MM.1S (cell line): ENCODE measurements at regions not wholly inside any gene's neighbourhood (a gene's known extent, or its start where the extent isn't known, plus 50 kb on each side); places are given as distances from the start of the nearest gene placed in this dataset.

Source experiments
- DNase-seq: peaks from one replicate; pipeline ENCODE4 v3.0.0-alpha.2; 2015
- H2AFZ ChIP-seq: fragments of 300-600 bp; sonication (generic); 2 replicates; pipeline ENCODE4 v1.6.0; 2016; ENCODE audit warnings: antibody characterized with exemption, low read length
- H3F3A ChIP-seq: fragments of 300-600 bp; sonication (generic); 2 replicates; pipeline ENCODE4 v1.6.1; 2016; ENCODE audit warnings: mild to moderate bottlenecking, antibody characterized with exemption, low read length, moderate library complexity, mixed read lengths; ENCODE audit not compliant: insufficient read depth
- H3K27ac ChIP-seq: fragments of 300-600 bp; sonication (generic); 2 replicates; pipeline ENCODE4 v1.5.1; 2016; ENCODE audit warnings: mild to moderate bottlenecking, low read length
- H3K27me3 ChIP-seq: fragments of 300-600 bp; sonication (generic); replicated peaks from 2 replicates; pipeline ENCODE4 v1.6.0; 2016; ENCODE audit warnings: low read length; ENCODE audit not compliant: insufficient read depth
- H3K36me3 ChIP-seq: fragments of 300-600 bp; sonication (generic); replicated peaks from 2 replicates; pipeline ENCODE4 v1.6.1; 2016; ENCODE audit warnings: mild to moderate bottlenecking, low read length, mixed read lengths; ENCODE audit not compliant: insufficient read depth
- H3K4me1 ChIP-seq: fragments of 300-600 bp; sonication (generic); 2 replicates; pipeline ENCODE4 v1.6.1; 2016; ENCODE audit warnings: low read length, mixed read lengths
- H3K4me2 ChIP-seq: fragments of 300-600 bp; sonication (generic); 2 replicates; pipeline ENCODE4 v1.6.0; 2016; ENCODE audit warnings: low read depth, low read length
- H3K4me3 ChIP-seq: fragments of 300-600 bp; sonication (generic); 2 replicates; pipeline ENCODE4 v1.5.1; 2016; ENCODE audit warnings: low read length, mixed read lengths
- H3K79me2 ChIP-seq: fragments of 300-600 bp; sonication (generic); 2 replicates; pipeline ENCODE4 v1.6.1; 2016; ENCODE audit warnings: mixed run types, low read length, mixed read lengths
- H3K9ac ChIP-seq: fragments of 300-600 bp; sonication (generic); 2 replicates; pipeline ENCODE4 v1.6.1; 2016; ENCODE audit warnings: low read length, mixed read lengths
- H3K9me2 ChIP-seq: fragments of 300-600 bp; sonication (generic); replicated peaks from 2 replicates; pipeline ENCODE4 v1.6.1; 2016; ENCODE audit warnings: mild to moderate bottlenecking, low read length, mixed read lengths; ENCODE audit not compliant: insufficient read depth
- H3K9me3 ChIP-seq: fragments of 300-600 bp; sonication (generic); replicated peaks from 2 replicates; pipeline ENCODE4 v1.6.1; 2016; ENCODE audit warnings: mild to moderate bottlenecking, low read length, mixed read lengths; ENCODE audit not compliant: insufficient read depth
- H4K20me1 ChIP-seq: fragments of 300-600 bp; sonication (generic); 2 replicates; pipeline ENCODE4 v1.6.1; 2016; ENCODE audit warnings: mild to moderate bottlenecking, low read length, moderate library complexity, mixed read lengths; ENCODE audit not compliant: insufficient read depth
- CTCF ChIP-seq: fragments of 300-600 bp; sonication (generic); IDR thresholded peaks from 2 replicates; pipeline ENCODE4 v1.5.1; 2016; ENCODE audit warnings: antibody characterized with exemption, low read length, mixed read lengths
- EZH2 ChIP-seq: fragments of 300-600 bp; sonication (generic); optimal IDR thresholded peaks from 2 replicates; pipeline ENCODE3; 2017; ENCODE audit warnings: low read depth, mild to moderate bottlenecking, antibody characterized with exemption, low read length, mixed read lengths
- EZH2phosphoT487 ChIP-seq: fragments of 300-600 bp; sonication (generic); IDR thresholded peaks from 2 replicates; pipeline ENCODE4 v1.6.1; 2018; ENCODE audit warnings: antibody characterized with exemption, low read length

DNA sequence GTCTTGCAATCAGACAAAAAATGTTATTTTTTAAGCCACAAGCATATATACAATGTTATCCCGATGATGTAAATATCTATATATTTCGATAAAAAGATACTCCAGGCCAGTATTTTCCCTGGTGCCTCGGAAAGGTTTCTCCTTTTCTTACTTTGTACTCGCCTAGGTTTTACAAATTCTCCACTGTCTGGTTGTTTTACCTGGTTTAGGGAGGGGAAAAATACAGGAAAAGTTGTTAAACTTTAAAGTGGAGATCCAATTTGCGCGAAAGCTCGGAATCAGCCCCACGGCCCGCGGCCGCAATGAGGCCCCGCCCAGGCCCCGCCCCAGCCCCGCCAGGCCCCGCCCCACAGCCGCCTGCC, 58.4 kb upstream of the WNT7B start:
- Histone ChIP-seq H3K27me3 (no peaks in the 10 kb centered on the region), H3K9ac (peak overlapping the region; percentile 33; the same call in 1 of the 2 replicates), H3K27ac (no peak overlapping the region), H3K4me2 (peak overlapping the region; percentile 65), H3K4me1 (peaks cover 6% of the 10 kb centered on the region), H3K36me3 (no peaks in the 10 kb centered on the region), H3K4me3 (peak overlapping the region; percentile 57), H3K9me2 (no peaks in the 10 kb centered on the region), H4K20me1 (no peaks in the 10 kb centered on the region), H2AFZ (peak overlapping the region; percentile 54), H3K9me3 (no peaks in the 10 kb centered on the region), H3F3A (peaks cover 14% of the 10 kb centered on the region), H3K79me2 (no peaks in the 10 kb centered on the region)
- TF ChIP-seq EZH2phosphoT487 = no peak
- no peak for TF ChIP-seq CTCF
- TF ChIP-seq EZH2 = no peak
- no peak for DNase-seq

DNA sequence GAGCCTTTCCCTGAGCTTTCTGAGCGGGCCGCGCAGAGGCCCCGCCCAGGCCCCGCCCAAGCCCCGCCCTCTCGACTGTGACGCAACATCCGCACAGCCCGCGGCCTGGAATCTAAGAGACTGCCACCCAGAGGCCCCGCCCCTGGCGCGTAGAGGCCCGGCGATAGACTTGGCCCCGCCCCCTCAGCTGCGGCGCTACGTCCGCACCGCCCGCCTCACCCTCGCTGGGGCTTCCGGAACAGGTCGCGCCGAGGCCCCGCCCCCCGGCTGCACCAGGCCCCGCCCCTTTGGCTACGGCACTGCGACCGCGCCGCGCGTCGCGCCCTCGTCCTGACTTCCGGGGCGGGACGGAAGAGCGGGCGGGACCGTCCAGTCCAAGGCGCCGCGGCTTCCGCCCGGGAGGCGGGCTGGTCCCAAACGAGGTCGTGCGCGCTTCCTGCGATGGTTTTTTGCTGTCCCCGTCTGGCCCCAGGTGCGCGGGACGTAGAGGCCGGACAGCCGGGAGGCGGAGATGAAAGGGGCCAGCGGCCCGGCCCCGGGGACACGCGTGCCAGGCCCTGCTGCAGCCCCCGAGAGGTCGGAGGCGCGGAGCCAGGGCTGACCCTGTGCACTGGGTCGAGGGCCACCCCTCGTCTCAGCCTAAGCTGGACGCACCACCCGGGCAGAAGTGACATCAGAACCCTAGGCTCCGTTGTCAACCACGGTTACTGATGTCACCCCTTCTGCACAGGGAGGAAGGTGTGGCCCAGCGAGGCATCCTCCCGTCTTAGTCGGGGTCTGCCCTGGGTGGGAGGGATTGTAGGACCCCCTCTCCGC, 59.0 kb upstream of the WNT7B start:
- no peak for TF ChIP-seq EZH2phosphoT487
- H3K4me1 ChIP-seq = peaks cover 6% of the 10 kb centered on the region
- DNase-seq = peak; percentile 99
- peak overlapping the region; percentile 96 for H3K4me3 ChIP-seq
- H3K9me2 ChIP-seq = no peaks in the 10 kb centered on the region
- no peaks in the 10 kb centered on the region for H4K20me1 ChIP-seq
- no peaks in the 10 kb centered on the region for H3K9me3 ChIP-seq
- H3K79me2 ChIP-seq = no peaks in the 10 kb centered on the region
- no peaks in the 10 kb centered on the region for H3K27me3 ChIP-seq
- H3F3A ChIP-seq = peaks cover 14% of the 10 kb centered on the region
- peak overlapping the region; percentile 91 for H2AFZ ChIP-seq
- H3K27ac ChIP-seq = peak overlapping the region; percentile 85
- peak overlapping the region; percentile 100 for H3K4me2 ChIP-seq
- no peaks in the 10 kb centered on the region for H3K36me3 ChIP-seq
- H3K9ac ChIP-seq = peak overlapping the region; percentile 96

GRCh38 chr22:46036558-46037408, 59.8 kb upstream of the WNT7B start:
- H3K4me2 ChIP-seq = peak overlapping the region; percentile 100
- H3F3A ChIP-seq = peaks cover 14% of the 10 kb centered on the region
- peak; percentile 78 for DNase-seq
- H3K36me3 ChIP-seq = no peaks in the 10 kb centered on the region
- TF ChIP-seq EZH2 (no peak), CTCF (peak; percentile 67), EZH2phosphoT487 (no peak)
- H3K27me3 ChIP-seq = no peaks in the 10 kb centered on the region
- H3K4me3 ChIP-seq = peak overlapping the region; percentile 96
- H3K9ac ChIP-seq = peak overlapping the region; percentile 96
- H3K27ac ChIP-seq = peak overlapping the region; percentile 85
- peaks cover 6% of the 10 kb centered on the region for H3K4me1 ChIP-seq
- H4K20me1 ChIP-seq = no peaks in the 10 kb centered on the region
- H2AFZ ChIP-seq = peak overlapping the region; percentile 91
- no peaks in the 10 kb centered on the region for H3K79me2 ChIP-seq
- no peaks in the 10 kb centered on the region for H3K9me2 ChIP-seq
- H3K9me3 ChIP-seq = no peaks in the 10 kb centered on the region

DNA sequence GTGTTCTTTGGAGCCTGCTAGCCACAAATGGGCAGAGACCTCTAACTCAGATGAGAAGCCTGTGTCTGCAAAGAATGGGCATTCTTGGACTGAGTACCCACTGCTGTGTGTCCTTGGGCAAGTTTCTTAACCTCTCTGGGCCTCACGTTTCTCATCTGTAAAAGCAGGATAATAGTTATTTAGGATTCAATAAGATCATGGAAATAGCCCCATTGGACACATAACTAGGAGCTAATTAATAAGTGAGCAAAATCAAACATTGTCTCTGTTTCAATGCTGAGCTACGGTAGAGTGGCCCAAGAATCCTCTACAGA, 61.2 kb upstream of the WNT7B start:
- Histone ChIP-seq H3K9ac (no peak overlapping the region), H2AFZ (no peak overlapping the region), H3K4me1 (peaks cover 6% of the 10 kb centered on the region), H3K27ac (no peak overlapping the region), H3F3A (peaks cover 14% of the 10 kb centered on the region), H3K9me3 (no peaks in the 10 kb centered on the region), H3K4me3 (no peak overlapping the region), H4K20me1 (no peaks in the 10 kb centered on the region), H3K4me2 (no peak overlapping the region), H3K36me3 (no peaks in the 10 kb centered on the region), H3K27me3 (no peaks in the 10 kb centered on the region), H3K79me2 (no peaks in the 10 kb centered on the region), H3K9me2 (no peaks in the 10 kb centered on the region)
- no peak for TF ChIP-seq CTCF
- TF ChIP-seq EZH2phosphoT487 = no peak
- TF ChIP-seq EZH2 = no peak
- no peak for DNase-seq
